ENCODE measurements at regions not wholly inside any gene's neighbourhood (a gene's known extent, or its start where the extent isn't known, plus 50 kb on each side); places are given as distances from the start of the nearest gene placed in this dataset.

- no peak overlapping the region for H3K56ac ChIP-seq (ENCODE audit: extremely low read depth, insufficient read depth, low read length)
- no peak overlapping the region for H3K23ac ChIP-seq (ENCODE audit: low read depth, low read length)
- H3K4me2 ChIP-seq (ENCODE audit: low read depth, low read length) = no peak overlapping the region
- no peak overlapping the region for H2AK5ac ChIP-seq (ENCODE audit: low read depth, low read length)
- H3K79me1 ChIP-seq (ENCODE audit: low read depth in 1 of 2, low read length in 2 of 2) = no peaks in the 10 kb centered on the region
- no peak overlapping the region for H4K8ac ChIP-seq (ENCODE audit: low read depth in 2 of 2, low read length in 2 of 2)
- no peak for DNase-seq
- H2BK20ac ChIP-seq (ENCODE audit: low read depth, low read length) = no peak overlapping the region
- H4K20me1 ChIP-seq (ENCODE audit: insufficient read depth, low read length) = no peaks in the 10 kb centered on the region
- no peak overlapping the region for H3K18ac ChIP-seq (ENCODE audit: low read depth, low read length)
- intact Hi-C loops (cut with micrococcal nuclease) (no loop called here), in situ Hi-C loops (cut with MboI; ENCODE audit: low sequenced_read_pairs) (no loop called here), dilution Hi-C loops (cut with HindIII; ENCODE audit: low sequenced_read_pairs, unreplicated experiment) (no loop called here)
- no peaks in the 10 kb centered on the region for H3K4me1 ChIP-seq (ENCODE audit: control insufficient read depth, insufficient read depth, low read length)
- H4K91ac ChIP-seq (ENCODE audit: insufficient read depth, low read depth, low read length) = no peak overlapping the region
- ChIA-PET CTCF (no interaction called here), POLR2A (ENCODE audit: unreplicated experiment) (no interaction called here)
- H3K9ac ChIP-seq (ENCODE audit: low read depth, low read length) = no peak overlapping the region
- H4K5ac ChIP-seq (ENCODE audit: low read depth, low read length) = no peak overlapping the region
- H3K27me3 ChIP-seq (ENCODE audit: control insufficient read depth, insufficient read depth, low read length) = no peaks in the 10 kb centered on the region
- H2BK5ac ChIP-seq (ENCODE audit: low read depth, low read length, poor library complexity, severe bottlenecking) = no peak overlapping the region
- WGBS, 2 experiments (ENCODE audit: extremely low coverage in 2 of 2, insufficient read length in 1 of 2) = no CpG with 5 or more reads among the region's 1 CpG
- H3K9me1 ChIP-seq (ENCODE audit: insufficient read depth, low read length) = no peaks in the 10 kb centered on the region
- H3K14ac ChIP-seq (replicated peaks; ENCODE audit: low read depth, low read length) = no peak overlapping the region
- H2BK15ac ChIP-seq (ENCODE audit: low read depth, low read length) = no peak overlapping the region
- BruUV-seq (replicated peaks) = no TSS peak
- no peak for TF ChIP-seq MAZ (IDR thresholded peaks at IDR 0.05; ENCODE audit: borderline replicate concordance, low read depth, low read length)
- no peak for TF ChIP-seq FOS (IDR thresholded peaks at IDR 0.05; ENCODE audit: low read depth, low read length)
- TF ChIP-seq NFE2L2 (IDR thresholded peaks at IDR 0.05; ENCODE audit: low read depth, low read length) = no peak
- TF ChIP-seq POLR2A (IDR thresholded peaks at IDR 0.05; ENCODE audit: low read depth, low read length) = no peak
- no peak overlapping the region for H3K27ac ChIP-seq (ENCODE audit: insufficient read depth, low read length)
- H2AK9ac ChIP-seq (replicated peaks; ENCODE audit: low read depth, low read length, poor library complexity) = no peak overlapping the region
- no peak overlapping the region for H2BK120ac ChIP-seq (ENCODE audit: low read depth, low read length)
- no peaks in the 10 kb centered on the region for H3K36me3 ChIP-seq (ENCODE audit: control insufficient read depth, insufficient read depth, low read length)
- no peak overlapping the region for H2AFZ ChIP-seq (replicated peaks; ENCODE audit: low read length, poor library complexity)
- H3K9me3 ChIP-seq (ENCODE audit: control insufficient read depth, insufficient read depth, low read length) = no peaks in the 10 kb centered on the region
- H3K4me3 ChIP-seq (ENCODE audit: insufficient read depth, low read depth, low read length) = no peak overlapping the region
- no peak for ATAC-seq (ENCODE audit: low read depth)
- H3K4ac ChIP-seq (ENCODE audit: low read depth, low read length) = no peak overlapping the region
Measured at GRCh38 chr5:88984040-88984439, 101.1 kb upstream of the MEF2C start.
